Medulla oblongata (tissue), 1 donor: ENCODE measurements at regions not wholly inside any gene's neighbourhood (a gene's known extent, or its start where the extent isn't known, plus 50 kb on each side); places are given as distances from the start of the nearest gene placed in this dataset.

ENCODE experiments used
- DNase-seq: peaks from one replicate; pipeline ENCODE4 v3.0.0-alpha.2; 2015; ENCODE audit errors: extremely low spot score

- no peak for DNase-seq
Measured at GRCh38 chr5:24368115-24368514, 276.7 kb downstream of the CDH10 start.

DNA sequence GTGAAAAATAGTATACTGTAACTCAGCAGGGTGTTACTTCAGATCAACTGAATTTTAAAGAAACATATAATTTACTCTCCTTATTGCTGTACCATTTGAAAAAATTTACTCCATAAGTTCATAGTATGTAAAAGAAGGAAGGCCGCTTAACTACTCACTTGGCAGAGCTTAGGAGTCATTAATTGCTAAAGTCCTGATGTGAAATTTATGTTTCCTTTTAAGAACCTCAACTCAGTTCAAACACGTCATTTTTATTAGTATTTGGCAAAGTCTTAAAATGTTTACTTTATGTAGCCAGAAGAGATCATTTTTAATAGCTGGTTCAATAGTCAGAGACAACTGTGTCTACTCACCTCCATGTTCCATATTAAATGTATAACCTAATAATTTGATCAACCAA lies 268.6 kb downstream of the CDH10 start:
- no peak for DNase-seq

- DNase-seq, result no peak
Measured at GRCh38 chr5:24376616-24377015, 268.2 kb downstream of the CDH10 start.

- DNase-seq, result no peak
Measured at GRCh38 chr5:24381861-24382489, 262.8 kb downstream of the CDH10 start.

- no peak for DNase-seq
Measured at GRCh38 chr5:24385070-24385469, 259.7 kb downstream of the CDH10 start.

- DNase-seq, result no peak
Measured at GRCh38 chr5:24385617-24386016, 259.2 kb downstream of the CDH10 start.

DNA sequence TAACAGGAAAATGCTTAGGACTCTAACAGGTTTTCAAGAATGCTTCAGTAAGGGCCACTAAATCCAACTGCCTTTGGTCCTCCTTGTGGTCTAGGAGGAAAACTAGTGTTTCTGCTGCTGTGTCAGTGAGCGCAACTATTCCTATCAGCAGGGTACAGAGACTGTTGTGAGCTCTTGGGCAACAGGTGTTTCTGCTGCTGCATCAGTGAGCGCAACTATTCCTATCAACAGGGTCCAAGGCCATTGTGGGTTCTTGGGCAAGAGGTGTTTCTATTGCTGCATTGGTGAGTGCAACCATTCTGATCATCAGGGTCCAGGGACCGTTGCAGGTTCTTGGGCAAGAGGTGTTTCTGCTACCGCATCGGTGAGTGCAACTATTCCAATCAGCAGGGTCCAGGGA lies 256.3 kb downstream of the CDH10 start:
- DNase-seq, result no peak

GRCh38 chr5:24389968-24390367 lies 254.8 kb downstream of the CDH10 start:
- DNase-seq, result no peak

- DNase-seq, result no peak
Measured at GRCh38 chr5:24391816-24392215, 253.0 kb downstream of the CDH10 start.

GRCh38 chr5:24397601-24398000 lies 247.2 kb downstream of the CDH10 start:
- DNase-seq, result no peak

DNA sequence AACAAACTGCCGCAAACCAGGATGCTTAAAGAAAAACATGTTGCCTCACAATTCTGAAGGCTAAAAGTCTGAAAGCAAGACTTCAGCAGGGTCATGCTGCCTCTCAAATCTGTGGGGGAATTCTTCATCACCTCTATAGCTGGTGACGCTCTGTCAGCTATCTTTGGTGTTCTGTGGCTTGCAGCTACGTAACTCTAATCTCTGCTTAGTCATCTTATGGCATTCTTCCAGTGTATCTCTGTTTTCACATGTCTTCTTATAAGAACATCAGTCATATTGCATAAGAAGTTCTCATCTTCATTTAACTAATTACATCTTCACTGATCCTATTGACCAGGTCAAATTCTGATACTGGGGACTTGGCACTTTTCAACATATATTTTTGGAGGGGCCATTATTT lies 243.0 kb downstream of the CDH10 start:
- no peak for DNase-seq

DNA sequence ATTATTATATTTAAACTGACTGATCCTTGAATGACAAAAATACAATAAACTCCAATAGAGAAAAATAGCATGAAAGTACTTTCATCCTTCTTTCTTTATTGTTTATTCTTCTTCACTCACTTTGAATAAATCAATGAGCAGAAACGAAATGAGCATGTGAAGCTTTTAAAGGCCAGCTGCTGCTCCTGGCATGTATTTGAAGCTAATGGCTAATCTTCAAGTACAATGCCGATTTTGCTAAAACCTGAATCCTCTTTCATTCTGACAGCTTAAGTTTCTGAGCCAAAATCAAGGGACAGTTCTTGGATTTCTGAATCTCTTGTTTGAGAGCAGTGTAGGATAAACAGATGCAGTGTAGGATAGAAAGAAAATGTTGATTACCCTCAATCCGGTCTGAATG lies 237.3 kb downstream of the CDH10 start:
- DNase-seq, result no peak

DNA sequence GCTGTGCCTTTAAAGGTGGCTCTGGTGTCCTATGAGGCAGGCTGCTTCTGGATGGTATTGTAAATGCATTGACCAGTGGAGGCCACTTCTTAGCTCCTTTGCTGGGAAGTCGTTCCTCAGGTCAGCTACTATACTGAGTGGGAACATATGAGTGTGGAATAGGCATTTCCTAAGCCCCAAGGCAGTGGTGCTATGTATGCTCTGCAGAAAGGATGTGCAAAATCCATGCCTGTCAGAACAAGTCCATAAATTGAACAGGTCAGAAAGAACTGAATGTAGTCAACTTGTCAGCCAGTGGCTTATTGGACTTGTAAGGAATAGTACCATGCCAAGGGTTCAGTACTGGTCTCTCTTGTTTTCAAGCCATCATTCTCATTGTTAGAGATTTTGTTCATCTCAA lies 216.4 kb downstream of the CDH10 start:
- no peak for DNase-seq

- no peak for DNase-seq
Measured at GRCh38 chr5:24433555-24433954, 211.2 kb downstream of the CDH10 start.
